GM20000 (cell line): ENCODE measurements at regions not wholly inside any gene's neighbourhood (a gene's known extent, or its start where the extent isn't known, plus 50 kb on each side); places are given as distances from the start of the nearest gene placed in this dataset.

Experiments
- DNase-seq: peaks from one replicate; pipeline ENCODE4 v3.0.0; 2012; ENCODE audit warnings: low spot score
- CTCF ChIP-seq: IDR thresholded peaks from 2 replicates; pipeline ENCODE4 v1.5.1; 2012; ENCODE audit warnings: mild to moderate bottlenecking, control low read depth; ENCODE audit errors: extremely low read depth, missing control alignments

GRCh38 chr2:221016551-221016950, 555.6 kb downstream of the EPHA4 start:
- DNase-seq: no peak
- no peak for TF ChIP-seq CTCF

- no peak for TF ChIP-seq CTCF
- DNase-seq: no peak
Observed at GRCh38 chr2:221018262-221018661, 553.8 kb downstream of the EPHA4 start.

GRCh38 chr2:221019668-221020067, 552.4 kb downstream of the EPHA4 start:
- DNase-seq: no peak
- no peak for TF ChIP-seq CTCF

GRCh38 chr2:221022554-221022953, 549.5 kb downstream of the EPHA4 start:
- no peak for DNase-seq
- no peak for TF ChIP-seq CTCF

- no peak for DNase-seq
- no peak for TF ChIP-seq CTCF
Observed at GRCh38 chr2:221025398-221025797, 546.7 kb downstream of the EPHA4 start.

GRCh38 chr2:221034026-221034701, 537.9 kb downstream of the EPHA4 start:
- no peak for TF ChIP-seq CTCF
- no peak for DNase-seq

- DNase-seq: no peak
- TF ChIP-seq CTCF: no peak
Observed at GRCh38 chr2:221034973-221035372, 537.1 kb downstream of the EPHA4 start.
